HG03196 (cell line): ENCODE measurements at regions not wholly inside any gene's neighbourhood (a gene's known extent, or its start where the extent isn't known, plus 50 kb on each side); places are given as distances from the start of the nearest gene placed in this dataset.

ENCODE experiments used
- ATAC-seq: cut with Tn5 transposase; IDR thresholded peaks from one replicate; pipeline ENCODE4 v1.9.1; 2021; ENCODE audit not compliant: unreplicated experiment

GRCh38 chr3:117735481-117736101 lies 1026.0 kb downstream of the TUSC7 start:
- ATAC-seq: no peak

- no peak for ATAC-seq
These were observed 1027.3 kb downstream of the TUSC7 start for GRCh38 chr3:117736846-117737245.

GRCh38 chr3:117743993-117744392 lies 1034.4 kb downstream of the TUSC7 start:
- no peak for ATAC-seq

GRCh38 chr3:117744935-117745334 lies 1035.4 kb downstream of the TUSC7 start:
- no peak for ATAC-seq

GRCh38 chr3:117745516-117745915 lies 1035.9 kb downstream of the TUSC7 start:
- no peak for ATAC-seq

DNA sequence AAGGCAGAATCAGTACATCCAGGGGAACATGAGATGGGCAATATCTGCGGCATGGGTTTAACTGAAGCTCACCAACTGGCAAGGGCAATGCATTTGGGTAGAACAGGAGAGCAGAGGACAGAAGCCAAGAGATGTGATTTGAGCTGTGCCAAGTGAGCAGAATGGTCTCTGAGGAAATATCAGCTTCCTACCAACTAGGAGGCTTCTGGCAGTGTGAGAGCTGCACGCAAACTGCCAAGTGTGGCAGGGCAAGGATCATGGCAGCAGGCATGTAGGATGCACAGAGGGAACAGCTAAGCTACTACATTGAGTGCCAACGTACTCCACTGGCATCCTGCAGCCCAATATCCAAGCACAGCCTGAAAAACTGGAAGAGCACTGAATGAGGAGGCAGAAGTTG lies 1036.5 kb downstream of the TUSC7 start:
- ATAC-seq: no peak

DNA sequence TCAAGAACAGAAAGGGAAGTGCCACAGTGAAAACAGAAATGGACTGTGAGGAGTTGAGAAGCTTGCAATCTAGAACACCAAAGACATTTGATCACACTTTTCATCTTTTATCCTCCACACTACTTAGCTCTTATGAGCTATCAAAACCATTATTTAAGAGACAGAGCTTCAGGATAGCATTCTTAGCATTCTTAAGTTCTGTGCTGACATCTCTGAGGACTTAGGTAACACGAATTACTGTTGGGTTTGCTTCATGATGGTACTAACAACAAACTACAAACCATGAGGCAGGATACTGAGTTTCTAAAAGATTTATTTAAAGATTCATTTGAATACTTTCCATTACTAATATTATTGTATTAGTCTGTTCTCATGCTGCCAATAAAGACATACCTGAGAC lies 1038.6 kb downstream of the TUSC7 start:
- ATAC-seq: no peak

DNA sequence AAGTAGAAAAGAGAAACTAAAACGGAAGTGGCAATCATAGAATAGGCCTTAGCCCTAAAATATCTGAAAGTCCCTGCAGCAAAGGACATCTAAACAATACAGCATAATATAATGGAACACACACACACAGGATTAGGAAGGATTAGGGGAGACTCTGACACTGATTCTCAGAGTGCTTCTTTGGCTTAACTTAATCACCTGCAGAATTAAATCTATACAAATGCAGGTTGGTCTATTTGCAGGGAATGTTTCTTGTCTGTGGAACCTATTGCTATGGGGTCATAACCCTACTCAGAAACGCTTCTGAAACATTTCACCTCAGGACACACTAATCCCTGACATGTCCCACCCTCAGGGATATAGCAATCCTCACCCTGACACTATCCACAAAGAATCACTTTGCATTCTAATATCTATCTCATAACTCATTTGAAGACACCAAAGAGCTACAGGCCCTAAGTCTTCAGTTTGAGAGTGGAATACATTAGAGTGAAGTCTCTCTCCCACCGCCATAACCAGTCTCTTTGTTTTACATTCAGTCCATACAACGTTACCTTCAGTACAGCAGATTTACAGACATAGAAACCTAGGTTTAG lies 1041.2 kb downstream of the TUSC7 start:
- no peak for ATAC-seq

GRCh38 chr3:117751651-117752050 lies 1042.1 kb downstream of the TUSC7 start:
- no peak for ATAC-seq

DNA sequence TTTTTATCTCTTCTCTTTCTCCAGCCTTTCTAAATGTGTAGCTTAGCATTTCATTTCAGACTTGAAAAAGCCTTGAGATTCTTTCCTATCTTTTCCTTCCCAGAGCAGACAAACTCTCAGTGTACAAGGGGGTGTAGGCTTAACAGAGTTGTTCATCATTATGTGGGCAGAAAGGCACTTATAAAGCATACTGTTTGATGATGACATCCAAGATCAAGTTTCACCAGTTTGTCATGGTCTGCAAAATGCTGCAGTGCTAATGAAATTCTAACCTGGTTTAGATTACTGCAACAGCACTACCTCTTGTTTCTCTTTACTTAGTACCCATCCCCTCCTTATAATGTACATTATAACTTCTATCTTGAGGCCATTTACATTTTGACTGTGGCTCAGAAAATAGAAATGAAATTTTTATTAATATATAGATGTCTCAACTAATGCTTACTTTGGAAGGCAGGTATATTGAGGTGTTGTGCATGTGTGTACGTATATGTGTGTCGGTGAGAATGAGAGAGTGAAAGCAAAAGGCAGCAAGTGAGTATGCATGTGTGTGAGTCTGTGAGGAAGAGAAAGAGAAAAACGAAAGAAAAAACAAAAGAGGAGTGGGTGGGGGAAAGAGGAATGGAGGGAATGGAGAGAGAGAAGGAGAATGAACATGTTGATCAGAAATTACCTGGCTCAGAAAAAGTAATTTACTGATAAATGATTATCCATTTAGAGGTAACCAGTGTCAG lies 1043.6 kb downstream of the TUSC7 start:
- ATAC-seq: no peak

GRCh38 chr3:117754058-117754457 lies 1044.5 kb downstream of the TUSC7 start:
- no peak for ATAC-seq

DNA sequence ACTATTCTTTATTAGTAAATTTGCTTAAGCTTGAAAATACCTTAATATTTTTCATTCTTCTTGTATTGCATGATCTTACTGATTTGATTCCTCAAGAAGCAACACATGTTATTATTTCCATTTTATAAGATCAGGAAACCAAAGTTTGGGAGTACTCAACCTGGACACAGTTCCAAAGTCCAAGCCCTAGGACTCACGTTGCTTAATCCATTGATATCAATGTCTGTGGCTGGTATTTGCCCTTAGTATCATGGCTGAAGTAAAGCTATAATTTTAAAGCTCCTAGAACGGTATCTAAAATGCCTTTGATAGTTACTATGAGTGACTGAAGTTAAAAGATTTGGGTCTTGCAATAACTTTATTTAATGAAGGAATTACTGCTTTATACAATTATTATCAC lies 1045.3 kb downstream of the TUSC7 start:
- ATAC-seq: no peak

- ATAC-seq: no peak
These were observed 1047.0 kb downstream of the TUSC7 start for GRCh38 chr3:117756563-117756962.

DNA sequence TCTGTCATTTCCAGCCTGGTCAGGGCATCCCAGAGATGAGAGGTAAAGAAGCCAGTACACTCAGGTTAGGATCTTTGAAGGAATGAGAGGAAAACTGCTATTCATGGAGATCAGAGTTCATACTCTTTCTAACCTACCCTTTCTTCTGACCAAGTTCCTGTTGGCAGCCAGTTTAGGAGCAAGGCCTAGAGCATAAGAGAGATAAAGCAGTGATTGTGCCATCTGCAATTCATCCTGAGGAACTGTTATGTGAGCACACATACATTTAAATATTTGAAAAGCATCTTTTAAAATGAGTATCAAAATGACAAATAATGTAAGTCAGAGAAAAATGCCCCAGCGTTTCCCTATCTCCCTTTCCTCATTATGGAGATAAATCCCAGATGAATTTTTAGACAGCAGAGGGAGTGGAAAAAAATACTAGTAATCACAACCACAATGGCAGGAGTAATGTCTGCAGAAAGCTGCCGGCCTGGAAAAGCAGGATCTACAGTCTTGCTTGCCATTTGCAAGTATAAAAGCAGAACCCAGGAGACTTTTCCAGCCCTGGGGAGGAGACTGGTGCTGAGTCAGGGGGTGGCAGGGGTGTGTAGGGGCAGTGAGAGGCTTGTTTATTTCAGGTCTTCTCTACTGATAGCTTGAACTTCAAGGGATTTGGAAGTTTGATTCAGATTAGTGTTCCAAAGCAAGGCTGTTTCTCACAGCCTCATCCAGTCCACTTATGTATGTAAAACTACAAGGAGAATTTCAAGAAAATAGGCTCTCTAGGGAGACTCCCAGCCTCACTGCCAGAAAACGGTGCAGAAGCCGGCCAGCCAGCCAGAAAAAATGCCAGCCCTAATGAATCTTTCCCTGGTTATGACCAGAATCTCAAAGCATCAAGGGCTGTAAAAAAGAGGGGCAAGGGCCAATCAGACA lies 1052.4 kb downstream of the TUSC7 start:
- ATAC-seq: no peak

- ATAC-seq: no peak
These were observed 1053.0 kb downstream of the TUSC7 start for GRCh38 chr3:117762621-117763037.

DNA sequence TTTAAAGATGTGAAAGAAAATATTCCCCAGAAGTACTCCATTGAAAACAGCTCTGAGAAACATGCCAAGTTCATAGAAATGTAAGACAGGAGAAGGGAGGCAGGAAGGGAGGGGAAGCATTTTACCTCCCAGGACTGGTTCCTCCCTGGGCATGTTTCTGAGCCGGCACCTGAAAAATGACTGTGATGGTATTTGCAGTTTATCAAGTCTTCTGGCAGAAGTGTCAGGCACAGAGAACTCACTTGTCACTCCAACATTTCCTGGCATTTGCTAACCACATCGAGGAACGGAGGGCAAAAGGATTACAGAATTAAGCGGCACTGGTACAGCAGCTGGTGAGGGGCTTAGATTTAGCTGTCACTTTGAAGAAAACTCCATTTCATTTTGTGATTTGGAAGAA lies 1054.0 kb downstream of the TUSC7 start:
- ATAC-seq: no peak

- ATAC-seq: no peak
These were observed 1059.0 kb downstream of the TUSC7 start for GRCh38 chr3:117768581-117768980.

- no peak for ATAC-seq
These were observed 1064.6 kb downstream of the TUSC7 start for GRCh38 chr3:117774130-117774529.

DNA sequence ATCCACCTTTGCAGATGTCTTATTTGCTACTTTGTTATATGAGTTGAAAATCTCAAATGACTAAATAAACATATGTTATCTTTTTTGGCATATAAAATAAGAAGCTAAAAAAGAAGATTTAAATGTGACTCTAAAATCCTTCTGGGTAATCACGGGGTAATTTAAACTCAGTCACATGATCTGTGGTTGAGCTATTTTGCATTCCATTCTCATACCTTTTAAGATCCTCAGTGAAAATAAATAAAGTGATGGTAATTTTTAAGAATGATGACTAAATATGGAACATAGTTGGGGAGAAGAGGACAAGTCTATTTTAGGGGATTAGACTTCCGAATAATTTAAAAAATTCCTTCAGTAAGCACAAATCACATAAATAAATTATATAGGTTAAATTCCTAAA lies 1076.8 kb downstream of the TUSC7 start:
- ATAC-seq: no peak

- no peak for ATAC-seq
These were observed 1078.5 kb downstream of the TUSC7 start for GRCh38 chr3:117788061-117788460.

- no peak for ATAC-seq
These were observed 1078.9 kb downstream of the TUSC7 start for GRCh38 chr3:117788506-117788905.
